Inflammatory macrophage treated with lipopolysaccharide for 4 hours (primary cell): ENCODE measurements at regions not wholly inside any gene's neighbourhood (a gene's known extent, or its start where the extent isn't known, plus 50 kb on each side); places are given as distances from the start of the nearest gene placed in this dataset.
"Not testable (repeated sequence)": the region's sequence is repeated elsewhere in the genome, so short reads cannot be mapped to it uniquely, and the experiment has no call there.

Experiments
- DNase-seq: peaks from one replicate; pipeline ENCODE4 v3.0.0-alpha.2; 2020

DNA sequence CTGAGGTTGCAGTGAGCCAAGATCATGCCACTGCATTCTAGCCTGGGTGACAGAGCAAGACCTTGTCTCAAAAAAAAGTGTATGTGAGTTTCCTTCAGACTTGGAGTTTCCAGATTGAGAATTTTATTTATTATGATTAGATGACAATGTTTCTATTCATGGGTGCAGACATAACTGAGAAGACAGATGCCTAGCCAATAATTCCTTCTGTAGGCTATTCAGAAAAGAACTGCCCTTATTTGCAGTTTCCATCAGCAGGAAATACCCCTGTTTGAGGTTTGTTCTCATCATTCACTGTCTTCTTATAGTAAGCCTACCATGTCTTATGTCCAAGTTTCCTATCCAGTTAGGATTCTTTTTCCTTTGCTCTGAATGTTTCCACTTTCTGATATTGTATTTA lies 269.0 kb downstream of the KTN1 start:
- DNase-seq: no peak

- no peak for DNase-seq
Measured at GRCh38 chr14:55849833-55850232, 268.4 kb upstream of the PELI2 start.

DNA sequence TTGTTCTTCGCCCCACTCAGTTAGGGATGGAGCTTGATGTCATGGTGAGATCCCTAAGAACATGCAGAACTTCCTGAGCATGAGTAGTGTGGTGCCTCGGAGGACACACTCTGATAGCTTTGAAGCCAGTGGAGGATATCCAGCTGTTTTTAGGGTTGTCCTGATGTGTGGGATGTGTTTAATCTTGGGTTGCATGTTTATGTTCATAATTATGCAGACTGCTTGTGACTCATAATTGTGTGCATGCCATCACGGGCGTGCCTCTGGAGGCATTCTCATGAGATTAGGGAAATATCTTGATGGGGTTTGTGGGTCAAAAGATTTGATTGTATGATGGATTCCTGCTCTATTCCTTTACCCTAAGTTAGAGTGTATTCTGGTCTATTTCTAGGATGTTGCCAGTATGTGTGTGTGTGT lies 267.4 kb upstream of the PELI2 start:
- no peak for DNase-seq

DNA sequence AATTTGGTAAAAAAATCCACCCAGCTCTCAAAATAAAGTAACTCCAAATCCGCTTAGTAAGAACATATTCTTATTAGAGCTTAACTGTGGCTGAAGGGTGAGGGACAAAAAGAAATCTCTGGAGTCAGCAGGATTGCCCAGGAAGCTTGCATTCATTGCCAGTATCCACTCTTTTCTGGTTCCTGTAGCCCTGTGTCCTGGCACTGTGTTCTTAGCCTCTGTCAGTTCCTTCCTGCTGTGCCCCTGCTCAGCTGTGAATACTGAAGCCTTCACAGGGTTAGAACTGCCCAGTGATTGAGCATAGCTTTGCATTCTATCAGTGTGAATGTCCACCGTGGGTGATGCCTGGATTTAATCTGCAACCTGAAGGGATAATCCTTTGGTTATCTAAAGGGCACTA lies 266.9 kb upstream of the PELI2 start:
- DNase-seq: no peak

GRCh38 chr14:55851961-55852360 lies 266.2 kb upstream of the PELI2 start:
- DNase-seq: no peak

DNA sequence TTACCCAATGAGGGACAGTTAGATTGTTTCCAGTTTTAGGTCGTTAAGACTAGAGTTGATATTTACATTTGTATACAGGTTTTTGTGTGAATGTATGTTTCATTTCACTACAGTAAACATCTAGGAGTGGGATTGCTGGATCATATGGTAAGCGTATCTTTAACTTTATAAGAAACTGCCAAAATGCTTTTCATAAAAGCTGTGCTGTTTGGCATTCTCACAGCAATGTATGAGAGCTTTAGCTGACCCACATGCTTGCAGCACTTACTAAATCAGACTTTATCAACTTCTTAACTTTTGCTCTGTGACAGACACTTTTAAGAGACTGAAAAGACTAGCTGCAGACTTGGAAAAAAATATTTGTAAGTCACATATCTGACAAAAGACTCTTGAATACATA lies 262.5 kb upstream of the PELI2 start:
- no peak for DNase-seq

DNA sequence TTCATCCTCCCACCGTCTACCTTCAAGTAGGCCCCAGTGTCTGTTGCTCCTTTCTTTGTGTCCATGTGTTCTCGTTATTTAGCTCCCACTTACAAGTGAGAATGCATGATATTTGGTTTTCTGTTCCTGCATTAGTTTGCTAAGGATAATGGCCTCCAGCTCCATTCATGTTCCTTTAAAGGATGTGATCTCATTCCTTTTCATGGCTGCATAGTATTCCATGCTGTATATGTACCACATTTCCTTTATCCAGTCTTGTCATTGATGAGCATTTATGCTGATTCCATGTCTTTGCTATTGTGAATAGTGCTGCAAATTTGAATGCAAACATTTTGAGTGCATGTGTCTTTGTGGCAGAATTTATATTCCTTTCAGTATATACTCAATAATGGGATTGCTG lies 259.6 kb upstream of the PELI2 start:
- DNase-seq: no peak

DNA sequence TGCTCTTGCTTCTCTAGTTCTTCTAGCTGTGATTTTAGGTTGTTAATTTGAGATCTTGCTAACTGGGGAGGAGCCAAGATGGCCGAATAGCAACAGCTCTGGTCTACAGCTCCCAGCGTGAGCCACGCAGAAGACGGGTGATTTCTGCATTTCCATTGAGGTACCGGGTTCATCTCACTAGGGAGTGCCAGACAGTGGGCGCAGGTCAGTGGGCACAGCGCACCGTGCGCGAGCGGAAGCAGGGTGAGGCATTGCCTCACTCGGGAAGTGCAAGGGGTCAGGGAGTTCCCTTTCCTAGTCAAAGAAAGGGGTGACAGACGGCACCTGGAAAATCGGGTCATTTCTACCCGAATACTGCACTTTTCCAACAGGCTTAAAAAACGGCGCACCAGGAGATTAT lies 256.6 kb upstream of the PELI2 start:
- not testable (repeated sequence) for DNase-seq

- DNase-seq: no peak
Measured at GRCh38 chr14:55864890-55865655, 253.1 kb upstream of the PELI2 start.

DNA sequence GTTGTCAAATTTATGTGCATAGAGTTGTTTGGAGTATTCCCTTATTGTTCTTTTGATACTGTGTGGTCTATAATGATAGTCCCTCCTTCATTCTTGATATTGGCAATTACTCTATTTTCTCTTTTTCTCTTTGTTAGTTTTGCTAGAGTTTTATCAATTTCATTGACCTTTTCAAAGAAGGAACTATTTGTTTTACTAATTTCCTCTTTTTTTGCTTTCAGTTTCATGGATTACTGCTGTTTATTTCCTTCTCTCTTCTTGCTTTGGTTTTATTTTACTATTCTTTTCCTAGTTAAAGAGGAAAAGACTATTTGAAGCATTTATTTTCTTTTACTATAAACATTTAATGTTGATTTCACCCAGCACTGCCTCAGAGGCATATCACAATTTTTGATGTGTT lies 250.9 kb upstream of the PELI2 start:
- peak; percentile 63 for DNase-seq

- DNase-seq: no peak
Measured at GRCh38 chr14:55867719-55868118, 250.5 kb upstream of the PELI2 start.

GRCh38 chr14:55869397-55870049 lies 248.7 kb upstream of the PELI2 start:
- DNase-seq: no peak

DNA sequence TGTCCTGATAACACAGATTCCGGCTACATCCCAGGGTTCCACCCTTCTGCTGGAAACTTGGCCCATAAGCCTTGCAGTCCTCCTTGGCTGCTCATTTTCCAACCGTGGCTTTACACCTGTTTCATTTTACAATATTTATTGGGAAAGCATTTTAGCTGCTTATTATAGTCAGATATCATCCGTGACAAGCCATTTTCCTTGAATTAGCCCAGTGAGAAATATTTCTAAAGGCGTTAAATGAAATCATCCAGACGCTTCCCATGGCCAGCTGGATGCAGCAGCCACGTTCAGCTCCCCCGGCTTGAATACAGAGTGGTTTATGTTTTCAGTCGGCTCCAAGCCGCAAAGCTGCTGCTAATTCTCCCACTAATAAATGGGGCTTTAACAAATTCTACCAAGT lies 245.0 kb upstream of the PELI2 start:
- DNase-seq: no peak

DNA sequence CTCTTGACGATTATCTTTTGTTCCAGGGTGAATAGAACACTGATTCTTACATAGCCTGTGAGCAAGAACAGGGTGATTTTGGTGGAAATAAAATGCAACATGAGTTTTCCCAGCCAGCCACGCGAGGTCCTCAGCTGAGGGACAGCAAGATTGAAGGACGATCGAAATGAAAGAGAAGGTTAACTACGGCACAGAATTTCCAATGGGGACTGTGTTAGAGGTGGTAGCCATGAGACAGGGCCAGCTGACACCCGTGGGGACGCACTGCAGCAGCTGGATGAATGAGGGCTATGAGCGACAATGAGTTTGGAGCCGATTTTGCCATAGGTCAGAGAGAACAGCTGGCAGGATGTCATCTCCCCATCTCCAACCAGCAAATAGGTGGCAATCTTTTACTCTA lies 243.4 kb upstream of the PELI2 start:
- no peak for DNase-seq

DNA sequence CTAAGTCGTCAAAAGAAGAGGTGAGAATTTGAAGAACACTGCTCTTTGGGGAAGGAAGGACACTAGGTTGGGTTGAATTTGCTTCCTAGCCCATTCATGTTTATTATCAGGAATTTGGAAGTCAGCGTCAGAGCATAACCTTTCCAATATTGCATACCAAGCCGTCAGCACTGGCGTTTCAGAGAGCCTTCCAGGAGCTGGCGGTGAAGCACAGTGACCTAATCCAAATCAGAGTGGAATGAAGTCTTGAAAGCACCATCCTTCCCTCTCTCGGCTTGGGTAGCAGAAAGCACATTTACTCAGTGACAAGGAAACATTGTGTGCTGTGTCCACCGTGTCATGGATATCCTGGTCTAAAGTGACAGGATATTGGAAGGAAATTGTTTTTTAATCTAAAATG lies 240.3 kb upstream of the PELI2 start:
- no peak for DNase-seq

DNA sequence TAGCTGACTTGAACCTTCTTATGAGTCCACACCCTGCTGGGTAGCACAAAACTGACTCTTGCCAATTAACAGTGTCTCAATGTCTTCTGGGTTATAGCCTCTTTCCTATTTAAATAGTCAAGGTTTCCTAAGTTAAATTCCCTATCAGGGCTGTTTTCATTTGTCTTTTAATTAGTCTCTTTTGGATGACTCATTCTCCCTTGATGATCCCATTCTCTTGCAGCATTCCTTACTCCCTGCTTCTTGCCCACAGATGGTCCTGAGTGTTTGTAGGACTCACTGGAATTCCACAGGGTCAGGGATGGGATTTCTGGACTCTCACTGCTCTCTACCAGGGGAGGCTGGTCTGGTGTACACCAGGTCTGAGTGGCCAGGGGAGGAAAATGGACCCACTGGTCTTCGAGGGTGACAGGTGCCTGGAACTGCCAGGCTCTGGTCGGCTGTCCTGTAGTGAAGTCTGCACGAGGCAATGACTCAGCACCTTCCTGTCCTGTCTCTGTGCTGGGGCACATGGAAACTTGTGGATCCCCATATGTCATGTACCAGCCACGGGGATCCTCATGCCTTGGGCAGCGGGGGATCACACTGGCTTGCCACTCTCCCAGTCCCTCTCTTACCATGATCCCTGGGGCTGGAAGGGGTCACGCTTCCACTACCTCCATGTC lies 236.5 kb upstream of the PELI2 start:
- DNase-seq: no peak

DNA sequence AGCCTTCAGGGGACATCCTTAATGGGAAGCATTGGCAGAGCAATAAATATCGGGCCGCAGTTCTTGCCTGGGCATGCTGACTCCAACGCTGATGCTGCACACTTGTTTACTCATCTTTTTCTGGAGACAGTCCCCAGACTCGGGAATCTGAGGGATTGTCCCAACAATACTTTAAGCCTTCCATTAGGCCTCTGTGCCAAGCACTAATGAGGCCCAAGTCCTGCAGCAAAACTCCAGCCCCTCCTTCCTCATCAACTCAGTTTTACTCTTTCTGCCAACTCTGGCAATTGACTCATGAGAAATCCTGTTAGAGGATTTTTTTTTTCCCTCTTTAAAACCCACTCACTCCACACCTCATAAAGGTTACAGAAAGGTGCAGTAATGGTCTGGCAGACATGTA lies 233.4 kb upstream of the PELI2 start:
- DNase-seq: no peak

- no peak for DNase-seq
Measured at GRCh38 chr14:55889124-55889523, 229.1 kb upstream of the PELI2 start.

DNA sequence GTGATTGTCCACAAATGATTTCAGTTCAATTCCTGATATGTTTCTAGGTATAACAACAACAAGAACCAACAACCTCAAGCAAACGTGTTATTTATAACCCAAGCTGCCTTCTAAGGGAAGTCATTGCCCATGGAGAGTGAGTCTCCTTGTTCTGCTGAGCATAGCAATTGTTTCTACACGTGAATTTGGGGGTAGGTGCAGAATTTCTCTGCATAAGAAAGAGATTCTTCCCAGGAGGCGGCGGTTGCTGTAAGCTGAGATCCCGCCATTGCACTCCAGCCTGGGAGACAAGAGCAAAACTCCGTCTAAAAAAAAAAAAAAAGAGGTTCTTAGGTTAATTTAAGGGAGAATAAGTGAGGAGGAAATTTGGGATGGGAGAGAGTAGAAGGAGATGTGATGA lies 226.5 kb upstream of the PELI2 start:
- no peak for DNase-seq

DNA sequence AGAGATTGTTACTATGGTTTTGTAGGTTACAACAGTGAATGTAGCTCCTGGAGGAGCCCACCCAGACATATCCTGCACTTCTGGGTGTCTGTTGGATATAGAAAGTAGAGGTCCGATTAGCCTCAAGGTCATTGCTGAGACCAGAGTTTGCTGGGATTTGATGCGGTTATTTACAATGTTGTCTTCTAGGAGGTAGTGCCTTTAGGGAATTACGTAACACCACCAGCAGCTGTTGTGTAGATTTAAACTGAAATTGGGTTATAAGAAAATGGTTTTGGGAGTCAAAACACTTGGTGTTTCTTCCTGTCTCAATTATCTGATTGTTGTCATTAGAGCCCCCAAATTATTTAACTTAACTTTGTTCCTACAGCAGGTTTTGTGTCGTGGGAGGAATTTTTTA lies 225.3 kb upstream of the PELI2 start:
- DNase-seq: no peak

DNA sequence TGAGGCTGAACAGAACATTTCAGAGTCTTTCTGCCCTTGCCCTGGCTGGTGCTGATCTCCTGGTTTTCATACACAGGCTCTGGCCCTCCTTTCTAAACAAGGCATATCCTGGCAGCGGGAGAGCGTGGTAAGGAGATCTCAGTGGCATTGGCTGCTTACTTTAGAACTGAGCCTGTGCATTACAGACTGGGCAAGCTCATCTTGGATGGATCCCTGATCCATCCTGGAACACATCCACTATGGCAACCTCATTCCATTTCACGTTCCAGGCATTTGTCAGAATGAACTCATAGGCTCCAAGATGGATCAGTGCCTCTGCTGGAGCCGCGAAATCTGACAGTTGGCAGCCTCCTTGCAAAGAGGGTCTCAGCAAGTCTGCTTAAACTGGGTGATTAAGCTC lies 224.5 kb upstream of the PELI2 start:
- no peak for DNase-seq

DNA sequence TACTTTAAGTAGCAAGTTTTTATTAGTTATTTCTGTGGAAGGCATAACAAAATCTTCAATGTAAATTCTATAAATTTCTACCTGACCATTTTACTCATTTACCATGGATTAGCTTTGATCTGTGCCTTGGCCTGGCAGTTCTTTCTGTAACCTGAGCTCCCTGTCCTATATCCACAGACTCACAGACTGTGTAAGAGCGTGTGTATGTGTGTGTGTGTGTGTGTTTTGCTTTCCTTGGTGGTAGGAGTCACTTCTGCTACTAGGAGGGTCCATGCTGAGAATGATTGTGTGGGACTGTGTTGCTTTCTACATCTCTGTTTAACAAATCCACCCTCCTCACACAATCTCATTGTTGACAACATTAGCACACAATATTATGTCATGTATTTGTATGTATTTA lies 221.2 kb upstream of the PELI2 start:
- no peak for DNase-seq

DNA sequence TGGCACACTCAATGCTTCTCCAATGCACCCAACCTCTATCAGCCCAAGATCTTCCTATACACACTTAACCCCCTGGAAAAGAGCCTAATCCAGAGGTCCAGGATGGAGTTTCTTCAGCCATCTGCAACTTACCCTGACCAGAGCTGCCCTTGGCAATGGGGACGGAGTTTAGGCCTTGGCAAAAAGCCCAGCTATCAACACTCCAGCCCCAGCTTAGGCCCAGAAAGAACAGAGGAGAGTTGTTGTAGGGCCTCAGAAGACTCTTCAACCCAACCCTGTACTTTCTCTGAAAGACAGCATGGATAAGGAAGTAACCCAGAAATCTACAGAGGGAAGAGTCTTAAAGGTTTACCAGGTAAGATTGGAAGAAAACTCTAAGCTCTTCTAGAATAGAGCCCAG lies 219.3 kb upstream of the PELI2 start:
- no peak for DNase-seq

DNA sequence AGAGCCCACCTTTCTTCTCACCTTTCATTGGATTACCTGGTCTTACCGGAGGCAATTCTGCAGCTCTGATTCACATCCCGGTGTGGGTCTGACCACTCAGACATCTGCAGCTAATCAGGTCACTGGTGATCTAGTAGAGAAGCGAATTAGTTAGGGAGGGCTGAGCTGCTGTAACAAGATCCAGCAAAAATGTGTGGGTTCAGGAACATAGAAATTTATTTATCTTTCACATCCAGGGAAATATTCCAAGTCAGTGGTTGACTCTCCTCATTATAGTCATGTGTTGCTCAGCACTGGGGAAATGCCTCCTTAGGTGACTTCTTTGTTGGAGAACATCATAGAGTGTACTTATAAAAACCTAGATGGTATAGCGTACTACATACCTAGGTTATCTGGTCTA lies 218.7 kb upstream of the PELI2 start:
- no peak for DNase-seq
